ENCODE measurements at regions not wholly inside any gene's neighbourhood (a gene's known extent, or its start where the extent isn't known, plus 50 kb on each side); places are given as distances from the start of the nearest gene placed in this dataset.

GRCh38 chr15:69626095-69627066 is 173.8 kb downstream of the RPLP1 start:
- Histone ChIP-seq H3K27ac (no peak overlapping the region), H3K9me3 (no peaks in the 10 kb centered on the region), H3K36me3 (no peaks in the 10 kb centered on the region), H3K4me1 (no peaks in the 10 kb centered on the region), H3K27me3 (no peaks in the 10 kb centered on the region), H3K4me3 (no peak overlapping the region)
- 34 to 65% methylated on average over 11 of the region's 11 CpGs for WGBS, 2 donors
- intact Hi-C loops (cut with DNase I) = no loop called here
- DNase-seq = no peak
- no peak for TF ChIP-seq CTCF (IDR thresholded peaks at IDR 0.05)
- TF ChIP-seq POLR2A (IDR thresholded peaks at IDR 0.05) = no peak
- TF ChIP-seq POLR2AphosphoS5 (IDR thresholded peaks at IDR 0.05) = no peak
- TF ChIP-seq EP300 (IDR thresholded peaks at IDR 0.05) = no peak

GRCh38 chr15:69627548-69628158 is 175.0 kb downstream of the RPLP1 start:
- DNase-seq = no peak
- H3K27me3 ChIP-seq = no peaks in the 10 kb centered on the region
- intact Hi-C loops (cut with DNase I) = no loop called here

GRCh38 chr15:69628256-69629093 is 175.9 kb downstream of the RPLP1 start:
- TF ChIP-seq CTCF (IDR thresholded peaks at IDR 0.05) (no peak), EP300 (IDR thresholded peaks at IDR 0.05) (no peak), POLR2AphosphoS5 (IDR thresholded peaks at IDR 0.05) (no peak), POLR2A (IDR thresholded peaks at IDR 0.05) (no peak)
- 26 to 72% methylated on average over 12 of the region's 12 CpGs for WGBS, 2 donors
- Histone ChIP-seq H3K4me3 (no peak overlapping the region), H3K27me3 (no peaks in the 10 kb centered on the region), H3K9me3 (no peaks in the 10 kb centered on the region), H3K27ac (no peak overlapping the region), H3K36me3 (no peaks in the 10 kb centered on the region), H3K4me1 (no peaks in the 10 kb centered on the region)
- intact Hi-C loops (cut with DNase I) = no loop called here
- no peak for DNase-seq

More at GRCh38 chr15:69627548-69628158, 175.0 kb downstream of the RPLP1 start:
- no peak for TF ChIP-seq EP300 (IDR thresholded peaks at IDR 0.05)
- Histone ChIP-seq H3K27ac (no peak overlapping the region), H3K4me1 (no peaks in the 10 kb centered on the region), H3K9me3 (no peaks in the 10 kb centered on the region), H3K4me3 (no peak overlapping the region), H3K36me3 (no peaks in the 10 kb centered on the region)
- WGBS, 2 donors = 90 to 92% methylated on average over 5 of the region's 5 CpGs

GRCh38 chr15:69629631-69630161 is 177.1 kb downstream of the RPLP1 start:
- no peak for DNase-seq
- WGBS, 2 donors = 83 to 96% methylated on average over 15 of the region's 15 CpGs
- intact Hi-C loops (cut with DNase I) = no loop called here
- no peaks in the 10 kb centered on the region for H3K9me3 ChIP-seq
- H3K4me3 ChIP-seq = no peak overlapping the region
- no peak overlapping the region for H3K27ac ChIP-seq
- no peaks in the 10 kb centered on the region for H3K27me3 ChIP-seq
- no peaks in the 10 kb centered on the region for H3K4me1 ChIP-seq
- TF ChIP-seq POLR2AphosphoS5 (IDR thresholded peaks at IDR 0.05) (no peak), EP300 (IDR thresholded peaks at IDR 0.05) (no peak), CTCF (IDR thresholded peaks at IDR 0.05) (no peak), POLR2A (IDR thresholded peaks at IDR 0.05) (no peak)
- no peaks in the 10 kb centered on the region for H3K36me3 ChIP-seq

All from sigmoid colon (tissue), 6 donors.